HG02938 (cell line): ENCODE measurements at regions not wholly inside any gene's neighbourhood (a gene's known extent, or its start where the extent isn't known, plus 50 kb on each side); places are given as distances from the start of the nearest gene placed in this dataset.
A peak's percentile ranks its signal among the peaks of the same experiment; 100 is the strongest.

Source experiments
- ATAC-seq: cut with Tn5 transposase; IDR thresholded peaks from one replicate; pipeline ENCODE4 v1.9.1; 2021; ENCODE audit warnings: mild to moderate bottlenecking, moderate library complexity; ENCODE audit not compliant: unreplicated experiment

- no peak for ATAC-seq
Observed at GRCh38 chr9:110133608-110134210, 74.2 kb downstream of the C9orf152 start.

- no peak for ATAC-seq
Observed at GRCh38 chr9:110135846-110136245, 72.1 kb downstream of the C9orf152 start.

- no peak for ATAC-seq
Observed at GRCh38 chr9:110136802-110137201, 71.2 kb downstream of the C9orf152 start.

- no peak for ATAC-seq
Observed at GRCh38 chr9:110140276-110140675, 67.7 kb downstream of the C9orf152 start.

- no peak for ATAC-seq
Observed at GRCh38 chr9:110141227-110141793, 66.6 kb downstream of the C9orf152 start.

- ATAC-seq = no peak
Observed at GRCh38 chr9:110142253-110142652, 65.7 kb downstream of the C9orf152 start.

GRCh38 chr9:110142868-110143481 lies 65.0 kb downstream of the C9orf152 start:
- peak; percentile 19 for ATAC-seq

- peak; percentile 42 for ATAC-seq
Observed at GRCh38 chr9:110143485-110143884, 64.5 kb downstream of the C9orf152 start.

- peak; percentile 42 for ATAC-seq
Observed at GRCh38 chr9:110143950-110144545, 63.9 kb downstream of the C9orf152 start.

- no peak for ATAC-seq
Observed at GRCh38 chr9:110146373-110146772, 61.6 kb downstream of the C9orf152 start.

- ATAC-seq = peak; percentile 74
Observed at GRCh38 chr9:110148384-110148783, 59.6 kb downstream of the C9orf152 start.

GRCh38 chr9:110148891-110149290 lies 59.1 kb downstream of the C9orf152 start:
- no peak for ATAC-seq
